Activated T-helper 2 cell treated with anti-CD3 and anti-CD28 coated beads, Interferon-gamma antibody, Interleukin-2, Interleukin-4, amounts not matched to agents 10 μg/mL and 5 μg/mL and 100 μg/mL, durations not matched to agents 14 hours and 24 hours and 36 hours (primary cell): ENCODE measurements at regions not wholly inside any gene's neighbourhood (a gene's known extent, or its start where the extent isn't known, plus 50 kb on each side); places are given as distances from the start of the nearest gene placed in this dataset.

Source experiments
- DNase-seq: peaks from one replicate; pipeline ENCODE4 v3.0.0; 2021; ENCODE audit warnings: low spot score
- H3K27ac Mint-ChIP-seq: one replicate; pipeline ENCODE4 v1.8.0; 2021; ENCODE audit warnings: mixed read lengths
- H3K27me3 Mint-ChIP-seq: one replicate; pipeline ENCODE4 v1.8.0; 2021; ENCODE audit warnings: low read depth, mixed read lengths
- H3K36me3 Mint-ChIP-seq: one replicate; pipeline ENCODE4 v1.8.0; 2021; ENCODE audit warnings: low read depth, mixed read lengths
- H3K4me1 Mint-ChIP-seq: one replicate; pipeline ENCODE4 v1.8.0; 2021; ENCODE audit warnings: low read depth, mixed read lengths
- H3K4me3 Mint-ChIP-seq: one replicate; pipeline ENCODE4 v1.8.0; 2021; ENCODE audit warnings: low read depth, mild to moderate bottlenecking, moderate library complexity, mixed read lengths
- H3K9me3 Mint-ChIP-seq: one replicate; pipeline ENCODE4 v1.8.0; 2021; ENCODE audit warnings: mixed read lengths
- intact Hi-C: fragments of 100-400 bp; cut with micrococcal nuclease; formaldehyde crosslinking; loops from one replicate; pipeline ENCODE4 v1.15.1; 2023

DNA sequence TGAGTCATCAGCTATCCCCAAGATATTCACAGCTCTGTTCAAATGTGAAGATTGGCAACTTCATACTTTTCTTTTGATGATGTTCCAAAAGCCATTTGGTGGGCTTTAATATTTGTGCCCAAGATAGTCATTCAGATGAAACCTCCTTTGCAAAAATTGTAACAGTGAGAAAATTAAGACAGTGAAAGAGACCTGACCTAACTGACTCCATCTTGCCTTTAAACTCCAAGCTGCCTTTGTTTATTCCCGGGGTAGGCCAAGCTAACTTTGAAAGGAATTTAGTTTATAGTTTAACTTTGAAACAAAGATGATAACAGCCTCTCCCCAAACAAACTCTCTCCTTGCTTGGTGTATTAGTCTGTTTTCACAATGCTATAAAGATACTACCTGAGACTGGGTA is 221.1 kb downstream of the KTN1 start:
- intact Hi-C loops: loop anchor here (10.0 kb wide), 1 partner anchor 204 kb away; no protein-coding TSS in a partner anchor
- peaks cover 18% of the 10 kb centered on the region for H3K4me1 Mint-ChIP-seq

DNA sequence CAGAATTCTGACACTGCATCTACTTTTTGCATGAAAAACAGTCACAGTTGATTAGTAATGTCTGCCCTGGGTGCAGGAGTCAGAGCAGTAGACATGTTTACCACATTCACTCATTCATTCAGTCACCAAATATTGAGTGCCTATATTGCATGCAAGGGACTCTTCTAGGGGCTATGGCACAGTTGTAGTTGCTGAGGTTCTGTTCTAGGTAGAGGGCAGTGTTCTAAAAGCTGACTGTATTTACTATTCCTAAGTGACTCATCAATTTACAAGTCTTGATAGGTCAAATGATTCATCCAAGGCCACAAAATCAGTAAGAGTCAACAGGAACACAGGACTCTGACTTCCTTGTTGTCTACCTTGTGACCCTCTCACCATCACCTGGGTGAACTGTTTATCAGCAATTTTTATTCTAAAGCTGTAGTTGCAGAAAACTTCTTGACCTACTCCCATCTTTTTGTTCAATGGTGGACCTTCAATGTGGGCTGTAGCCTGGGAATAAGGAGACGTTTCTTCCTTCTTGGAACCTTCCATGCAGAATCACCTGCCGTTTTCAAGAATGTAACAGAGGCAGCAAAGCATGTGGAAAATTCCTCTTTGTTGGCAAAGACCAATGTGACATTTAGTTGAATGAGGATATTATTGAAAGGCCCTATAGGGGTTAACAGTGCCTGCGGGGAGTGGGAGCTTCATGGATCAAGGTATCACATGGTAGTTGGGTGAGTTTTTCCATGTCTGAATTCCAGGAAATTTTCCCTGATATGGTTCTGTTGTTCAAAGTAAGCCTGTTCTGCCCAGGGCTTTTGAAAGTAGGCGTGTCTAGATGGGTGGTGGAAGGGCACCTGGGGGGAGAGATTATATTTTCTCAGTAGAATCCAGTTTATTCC is 223.2 kb downstream of the KTN1 start:
- Mint-ChIP-seq H3K4me3 (no peak overlapping the region), H3K4me1 (peaks cover 32% of the 10 kb centered on the region), H3K9me3 (peaks cover 16% of the 10 kb centered on the region), H3K27me3 (no peaks in the 10 kb centered on the region), H3K36me3 (peaks cover 7% of the 10 kb centered on the region), H3K27ac (no peak overlapping the region)
- intact Hi-C loops: loop anchor here (2.0 to 10.0 kb wide), 2 partner anchors 40 to 202 kb away; no protein-coding TSS in a partner anchor
- DNase-seq: no peak

More for the DNA sequence above, 221.1 kb downstream of the KTN1 start:
- DNase-seq: no peak
- H3K9me3 Mint-ChIP-seq: peaks cover 4% of the 10 kb centered on the region
- no peaks in the 10 kb centered on the region for H3K27me3 Mint-ChIP-seq
- H3K36me3 Mint-ChIP-seq: no peaks in the 10 kb centered on the region
- H3K27ac Mint-ChIP-seq: no peak overlapping the region
- H3K4me3 Mint-ChIP-seq: no peak overlapping the region

DNA sequence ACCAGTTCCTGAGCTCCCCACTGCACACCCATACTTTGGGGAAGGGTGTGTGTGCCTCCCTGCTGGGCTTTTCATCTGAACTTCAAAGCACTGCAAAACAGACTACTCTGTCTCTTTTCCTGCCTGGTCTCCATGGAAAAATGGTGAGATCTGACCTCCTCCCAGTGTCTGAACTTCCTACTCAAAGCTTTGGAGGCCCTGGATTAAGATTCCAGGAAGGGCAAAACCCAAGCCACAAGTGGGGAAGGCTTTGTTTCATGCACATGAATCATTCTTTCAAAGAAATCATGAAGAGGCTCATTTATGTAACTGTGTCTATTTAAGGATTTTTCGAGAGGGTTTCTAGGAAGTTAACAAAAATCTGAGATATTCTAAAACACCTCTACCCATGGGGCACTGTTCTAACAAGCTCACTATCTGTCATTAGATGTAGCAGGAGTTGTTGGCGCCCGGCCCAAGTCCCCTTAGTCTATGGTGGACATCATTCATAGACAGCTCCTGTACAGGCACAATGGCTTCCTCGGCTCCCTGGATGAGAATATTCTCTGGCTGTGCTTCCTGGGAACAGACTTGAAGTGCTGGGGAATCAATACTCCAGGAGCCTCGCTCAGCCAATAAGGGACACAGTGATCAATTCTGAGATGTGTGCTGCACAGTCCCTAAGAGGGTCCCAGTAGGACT is 224.0 kb downstream of the KTN1 start:
- DNase-seq: no peak

GRCh38 chr14:55805250-55805649 is 225.2 kb downstream of the KTN1 start:
- Mint-ChIP-seq H3K36me3 (peaks cover 7% of the 10 kb centered on the region), H3K27me3 (no peaks in the 10 kb centered on the region), H3K9me3 (peaks cover 16% of the 10 kb centered on the region), H3K4me3 (no peak overlapping the region), H3K4me1 (peaks cover 32% of the 10 kb centered on the region), H3K27ac (no peak overlapping the region)
- no peak for DNase-seq
- intact Hi-C loops: loop anchor here (10.0 kb wide), 1 partner anchor 200 kb away; no protein-coding TSS in a partner anchor

More for the DNA sequence above, 224.0 kb downstream of the KTN1 start:
- H3K9me3 Mint-ChIP-seq: peaks cover 16% of the 10 kb centered on the region
- intact Hi-C loops: loop anchor here (2.0 to 10.0 kb wide), 2 partner anchors 41 to 201 kb away; no protein-coding TSS in a partner anchor
- H3K4me3 Mint-ChIP-seq: no peak overlapping the region
- peaks cover 7% of the 10 kb centered on the region for H3K36me3 Mint-ChIP-seq
- H3K27me3 Mint-ChIP-seq: no peaks in the 10 kb centered on the region
- peaks cover 32% of the 10 kb centered on the region for H3K4me1 Mint-ChIP-seq
- no peak overlapping the region for H3K27ac Mint-ChIP-seq

- H3K9me3 Mint-ChIP-seq: peaks cover 23% of the 10 kb centered on the region
- H3K4me1 Mint-ChIP-seq: peaks cover 28% of the 10 kb centered on the region
- H3K27me3 Mint-ChIP-seq: peaks cover 2% of the 10 kb centered on the region
- DNase-seq: peak; percentile 52
- H3K4me3 Mint-ChIP-seq: no peak overlapping the region
- peaks cover 7% of the 10 kb centered on the region for H3K36me3 Mint-ChIP-seq
- peak overlapping the region; percentile 42 for H3K27ac Mint-ChIP-seq
- intact Hi-C loops: loop anchor here (10.0 kb wide), 1 partner anchor 198 kb away; no protein-coding TSS in a partner anchor
Measured at GRCh38 chr14:55807053-55807880, 227.3 kb downstream of the KTN1 start.

GRCh38 chr14:55807881-55808379 is 227.9 kb downstream of the KTN1 start:
- DNase-seq: no peak
- Mint-ChIP-seq H3K9me3 (peaks cover 23% of the 10 kb centered on the region), H3K36me3 (peaks cover 7% of the 10 kb centered on the region), H3K4me3 (no peak overlapping the region), H3K27me3 (peaks cover 2% of the 10 kb centered on the region), H3K4me1 (peaks cover 25% of the 10 kb centered on the region), H3K27ac (peak overlapping the region; percentile 38)
- intact Hi-C loops: loop anchor here (10.0 kb wide), 1 partner anchor 197 kb away; no protein-coding TSS in a partner anchor

GRCh38 chr14:55813630-55814029 is 233.6 kb downstream of the KTN1 start:
- H3K36me3 Mint-ChIP-seq: no peaks in the 10 kb centered on the region
- no peak overlapping the region for H3K4me3 Mint-ChIP-seq

DNA sequence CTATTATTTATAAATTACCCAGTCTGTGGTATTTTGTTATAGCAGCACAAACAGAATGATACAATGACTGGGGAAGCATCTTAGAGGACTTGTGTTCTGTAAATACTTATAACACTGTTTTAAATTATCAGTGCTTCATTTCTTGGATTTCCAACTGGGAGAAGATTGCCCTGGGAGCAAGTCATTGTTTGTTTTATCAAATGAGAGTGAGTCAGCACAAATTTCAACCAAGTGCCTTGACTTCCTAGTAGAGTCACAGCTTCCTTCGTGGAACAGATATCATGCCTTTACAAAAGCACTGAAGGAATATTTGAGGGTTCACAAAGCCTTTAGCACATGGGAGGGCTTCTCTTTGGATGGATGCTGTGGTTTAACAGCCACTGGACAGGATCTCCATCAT is 234.1 kb downstream of the KTN1 start:
- no peak overlapping the region for H3K4me3 Mint-ChIP-seq
- peaks cover 8% of the 10 kb centered on the region for H3K4me1 Mint-ChIP-seq
- H3K36me3 Mint-ChIP-seq: no peaks in the 10 kb centered on the region
- intact Hi-C loops: no loop called here
- peaks cover 23% of the 10 kb centered on the region for H3K9me3 Mint-ChIP-seq
- H3K27ac Mint-ChIP-seq: no peak overlapping the region
- peaks cover 2% of the 10 kb centered on the region for H3K27me3 Mint-ChIP-seq
- no peak for DNase-seq

More at GRCh38 chr14:55813630-55814029, 233.6 kb downstream of the KTN1 start:
- peaks cover 23% of the 10 kb centered on the region for H3K9me3 Mint-ChIP-seq
- no peak for DNase-seq
- H3K27ac Mint-ChIP-seq: no peak overlapping the region
- peaks cover 8% of the 10 kb centered on the region for H3K4me1 Mint-ChIP-seq
- H3K27me3 Mint-ChIP-seq: peaks cover 2% of the 10 kb centered on the region
- intact Hi-C loops: no loop called here

GRCh38 chr14:55814873-55815272 is 234.9 kb downstream of the KTN1 start:
- peaks cover 2% of the 10 kb centered on the region for H3K27me3 Mint-ChIP-seq
- DNase-seq: no peak
- no peak overlapping the region for H3K27ac Mint-ChIP-seq
- no peak overlapping the region for H3K4me3 Mint-ChIP-seq
- H3K9me3 Mint-ChIP-seq: peaks cover 23% of the 10 kb centered on the region
- H3K36me3 Mint-ChIP-seq: no peaks in the 10 kb centered on the region
- intact Hi-C loops: no loop called here
- peaks cover 8% of the 10 kb centered on the region for H3K4me1 Mint-ChIP-seq

- Mint-ChIP-seq H3K4me1 (peaks cover 8% of the 10 kb centered on the region), H3K27me3 (peaks cover 2% of the 10 kb centered on the region), H3K36me3 (no peaks in the 10 kb centered on the region), H3K9me3 (peaks cover 14% of the 10 kb centered on the region), H3K27ac (no peak overlapping the region), H3K4me3 (no peak overlapping the region)
- DNase-seq: no peak
- intact Hi-C loops: no loop called here
Measured at GRCh38 chr14:55816225-55816624, 236.2 kb downstream of the KTN1 start.

- peaks cover 9% of the 10 kb centered on the region for H3K9me3 Mint-ChIP-seq
- no peak for DNase-seq
- no peak overlapping the region for H3K27ac Mint-ChIP-seq
- no peaks in the 10 kb centered on the region for H3K36me3 Mint-ChIP-seq
- no peak overlapping the region for H3K4me3 Mint-ChIP-seq
- peaks cover 1% of the 10 kb centered on the region for H3K4me1 Mint-ChIP-seq
- peaks cover 16% of the 10 kb centered on the region for H3K27me3 Mint-ChIP-seq
- intact Hi-C loops: no loop called here
Measured at GRCh38 chr14:55819610-55820304, 239.8 kb downstream of the KTN1 start.
